ENCODE measurements at regions not wholly inside any gene's neighbourhood (a gene's known extent, or its start where the extent isn't known, plus 50 kb on each side); places are given as distances from the start of the nearest gene placed in this dataset.

DNA sequence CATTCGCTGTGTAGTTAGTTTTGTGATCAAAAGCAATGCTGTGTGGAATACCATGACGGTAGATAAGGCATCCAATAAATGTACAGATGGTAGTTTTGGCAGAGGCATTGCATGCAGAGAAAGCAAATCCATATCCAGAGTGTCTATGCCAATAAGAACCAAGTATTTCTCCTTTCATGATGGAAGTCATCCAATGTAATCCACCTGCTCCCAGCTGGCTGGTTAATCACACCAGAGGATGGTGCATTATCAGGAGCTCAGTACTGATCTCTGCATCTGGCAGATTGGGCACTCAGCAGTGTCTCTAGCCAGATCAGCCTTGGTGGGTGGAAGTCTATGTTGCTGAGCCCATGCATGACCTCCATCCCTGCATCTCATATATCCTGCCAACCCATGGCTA lies 677.7 kb upstream of the NECTIN3 start:
- TF ChIP-seq, protein P1, sequence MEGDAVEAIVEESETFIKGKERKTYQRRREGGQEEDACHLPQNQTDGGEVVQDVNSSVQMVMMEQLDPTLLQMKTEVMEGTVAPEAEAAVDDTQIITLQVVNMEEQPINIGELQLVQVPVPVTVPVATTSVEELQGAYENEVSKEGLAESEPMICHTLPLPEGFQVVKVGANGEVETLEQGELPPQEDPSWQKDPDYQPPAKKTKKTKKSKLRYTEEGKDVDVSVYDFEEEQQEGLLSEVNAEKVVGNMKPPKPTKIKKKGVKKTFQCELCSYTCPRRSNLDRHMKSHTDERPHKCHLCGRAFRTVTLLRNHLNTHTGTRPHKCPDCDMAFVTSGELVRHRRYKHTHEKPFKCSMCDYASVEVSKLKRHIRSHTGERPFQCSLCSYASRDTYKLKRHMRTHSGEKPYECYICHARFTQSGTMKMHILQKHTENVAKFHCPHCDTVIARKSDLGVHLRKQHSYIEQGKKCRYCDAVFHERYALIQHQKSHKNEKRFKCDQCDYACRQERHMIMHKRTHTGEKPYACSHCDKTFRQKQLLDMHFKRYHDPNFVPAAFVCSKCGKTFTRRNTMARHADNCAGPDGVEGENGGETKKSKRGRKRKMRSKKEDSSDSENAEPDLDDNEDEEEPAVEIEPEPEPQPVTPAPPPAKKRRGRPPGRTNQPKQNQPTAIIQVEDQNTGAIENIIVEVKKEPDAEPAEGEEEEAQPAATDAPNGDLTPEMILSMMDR (IDR thresholded peaks at IDR 0.05): no peak
- TF ChIP-seq POLR2A (IDR thresholded peaks at IDR 0.05): no peak
